Embryonic facial prominence (tissue), 1 donor: ENCODE measurements at regions not wholly inside any gene's neighbourhood (a gene's known extent, or its start where the extent isn't known, plus 50 kb on each side); places are given as distances from the start of the nearest gene placed in this dataset.

Experiments
- DNase-seq: peaks from one replicate; pipeline ENCODE4 v3.0.0-alpha.2; 2016; ENCODE audit errors: extremely low spot score

GRCh38 chr4:137206781-137207180, 325.5 kb downstream of the PCDH18 start:
- no peak for DNase-seq

GRCh38 chr4:137203601-137204000, 328.7 kb downstream of the PCDH18 start:
- no peak for DNase-seq

- DNase-seq: no peak
These were observed 332.0 kb downstream of the PCDH18 start for GRCh38 chr4:137200322-137200721.

- DNase-seq: no peak
These were observed 333.5 kb downstream of the PCDH18 start for GRCh38 chr4:137198791-137199190.

- DNase-seq: no peak
These were observed 337.6 kb downstream of the PCDH18 start for GRCh38 chr4:137194670-137195069.

- DNase-seq: no peak
These were observed 338.7 kb downstream of the PCDH18 start for GRCh38 chr4:137193564-137193963.

- no peak for DNase-seq
These were observed 350.9 kb downstream of the PCDH18 start for GRCh38 chr4:137181293-137181899.

- DNase-seq: no peak
These were observed 351.9 kb downstream of the PCDH18 start for GRCh38 chr4:137180349-137180748.

GRCh38 chr4:137156807-137157206, 375.5 kb downstream of the PCDH18 start:
- DNase-seq: no peak

- DNase-seq: no peak
These were observed 376.2 kb downstream of the PCDH18 start for GRCh38 chr4:137156054-137156453.

GRCh38 chr4:137131201-137131600, 401.1 kb downstream of the PCDH18 start:
- DNase-seq: no peak

GRCh38 chr4:137129845-137130244, 402.4 kb downstream of the PCDH18 start:
- no peak for DNase-seq

GRCh38 chr4:137129441-137129840, 402.9 kb downstream of the PCDH18 start:
- DNase-seq: no peak

GRCh38 chr4:137125011-137125410, 407.3 kb downstream of the PCDH18 start:
- no peak for DNase-seq

- peak; percentile 83 for DNase-seq
These were observed 407.9 kb downstream of the PCDH18 start for GRCh38 chr4:137124278-137124932.

- DNase-seq: no peak
These were observed 409.4 kb downstream of the PCDH18 start for GRCh38 chr4:137122876-137123275.

- no peak for DNase-seq
These were observed 416.1 kb downstream of the PCDH18 start for GRCh38 chr4:137116144-137116543.

GRCh38 chr4:137106733-137107132, 425.6 kb downstream of the PCDH18 start:
- no peak for DNase-seq

GRCh38 chr4:137106287-137106686, 426.0 kb downstream of the PCDH18 start:
- DNase-seq: no peak

GRCh38 chr4:137090951-137091350, 441.3 kb downstream of the PCDH18 start:
- DNase-seq: no peak

GRCh38 chr4:137083571-137084135, 448.6 kb downstream of the PCDH18 start:
- no peak for DNase-seq

GRCh38 chr4:137082061-137082460, 450.2 kb downstream of the PCDH18 start:
- DNase-seq: no peak

GRCh38 chr4:137076908-137077307, 455.4 kb downstream of the PCDH18 start:
- no peak for DNase-seq
